ENCODE measurements at regions not wholly inside any gene's neighbourhood (a gene's known extent, or its start where the extent isn't known, plus 50 kb on each side); places are given as distances from the start of the nearest gene placed in this dataset.

DNA sequence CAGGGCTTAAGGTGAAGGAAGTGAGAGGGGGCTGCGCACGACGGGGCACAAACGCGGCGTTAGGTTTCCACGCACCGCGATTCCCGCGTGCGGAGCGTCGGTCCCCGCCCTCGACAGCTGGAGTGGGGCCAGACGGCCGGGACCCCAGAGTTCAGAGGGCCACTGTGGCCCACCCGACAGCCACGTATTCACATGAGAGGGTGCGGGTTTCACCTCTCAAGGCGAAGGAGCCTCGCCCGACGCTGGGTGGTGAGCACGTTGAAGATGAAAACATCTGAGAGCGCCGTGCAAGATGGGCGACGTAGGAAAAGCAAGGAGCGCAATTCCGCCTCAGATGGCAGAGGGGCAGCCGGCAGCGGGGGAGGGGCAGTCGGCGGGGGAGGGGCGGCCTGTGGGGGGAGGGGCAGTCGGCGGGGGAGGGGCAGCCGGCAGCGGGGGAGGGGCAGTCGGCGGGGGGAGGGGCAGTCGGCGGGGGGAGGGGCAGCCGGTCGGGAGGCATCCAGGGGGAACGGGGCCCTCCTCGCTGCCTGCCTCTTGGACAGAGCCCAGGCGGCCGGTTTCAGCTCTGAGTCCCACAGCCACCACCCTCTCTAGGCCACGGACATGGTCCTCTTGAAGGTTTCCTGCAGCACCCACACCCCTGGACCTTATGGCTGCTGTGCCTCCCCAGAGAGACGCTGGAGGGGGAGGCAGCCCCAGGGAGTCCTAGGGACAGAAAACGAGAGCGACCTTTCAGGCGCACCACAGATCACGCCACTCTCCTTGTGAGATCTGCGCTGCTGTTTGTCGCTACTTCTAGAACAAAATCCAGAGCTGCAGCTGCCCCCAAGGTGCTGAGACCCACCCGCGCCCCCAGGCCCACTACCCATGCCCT is 113.7 kb downstream of the DLL1 start:
- H3K27ac ChIP-seq, result no peak overlapping the region
- H3K27me3 ChIP-seq, result no peaks in the 10 kb centered on the region
- intact Hi-C loops (cut with DNase I), result no loop called here
- no peaks in the 10 kb centered on the region for H3K4me1 ChIP-seq
- TF ChIP-seq, protein P1, sequence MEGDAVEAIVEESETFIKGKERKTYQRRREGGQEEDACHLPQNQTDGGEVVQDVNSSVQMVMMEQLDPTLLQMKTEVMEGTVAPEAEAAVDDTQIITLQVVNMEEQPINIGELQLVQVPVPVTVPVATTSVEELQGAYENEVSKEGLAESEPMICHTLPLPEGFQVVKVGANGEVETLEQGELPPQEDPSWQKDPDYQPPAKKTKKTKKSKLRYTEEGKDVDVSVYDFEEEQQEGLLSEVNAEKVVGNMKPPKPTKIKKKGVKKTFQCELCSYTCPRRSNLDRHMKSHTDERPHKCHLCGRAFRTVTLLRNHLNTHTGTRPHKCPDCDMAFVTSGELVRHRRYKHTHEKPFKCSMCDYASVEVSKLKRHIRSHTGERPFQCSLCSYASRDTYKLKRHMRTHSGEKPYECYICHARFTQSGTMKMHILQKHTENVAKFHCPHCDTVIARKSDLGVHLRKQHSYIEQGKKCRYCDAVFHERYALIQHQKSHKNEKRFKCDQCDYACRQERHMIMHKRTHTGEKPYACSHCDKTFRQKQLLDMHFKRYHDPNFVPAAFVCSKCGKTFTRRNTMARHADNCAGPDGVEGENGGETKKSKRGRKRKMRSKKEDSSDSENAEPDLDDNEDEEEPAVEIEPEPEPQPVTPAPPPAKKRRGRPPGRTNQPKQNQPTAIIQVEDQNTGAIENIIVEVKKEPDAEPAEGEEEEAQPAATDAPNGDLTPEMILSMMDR (IDR thresholded peaks at IDR 0.05), result no peak
- H3K36me3 ChIP-seq, result no peaks in the 10 kb centered on the region
- no peaks in the 10 kb centered on the region for H3K9me3 ChIP-seq
- H3K9ac ChIP-seq (ENCODE audit: low read depth in 2 of 2, low read length in 2 of 2), result no peak overlapping the region
- DNase-seq, result peak; percentile 17
- no peak overlapping the region for H3K4me3 ChIP-seq

DNA sequence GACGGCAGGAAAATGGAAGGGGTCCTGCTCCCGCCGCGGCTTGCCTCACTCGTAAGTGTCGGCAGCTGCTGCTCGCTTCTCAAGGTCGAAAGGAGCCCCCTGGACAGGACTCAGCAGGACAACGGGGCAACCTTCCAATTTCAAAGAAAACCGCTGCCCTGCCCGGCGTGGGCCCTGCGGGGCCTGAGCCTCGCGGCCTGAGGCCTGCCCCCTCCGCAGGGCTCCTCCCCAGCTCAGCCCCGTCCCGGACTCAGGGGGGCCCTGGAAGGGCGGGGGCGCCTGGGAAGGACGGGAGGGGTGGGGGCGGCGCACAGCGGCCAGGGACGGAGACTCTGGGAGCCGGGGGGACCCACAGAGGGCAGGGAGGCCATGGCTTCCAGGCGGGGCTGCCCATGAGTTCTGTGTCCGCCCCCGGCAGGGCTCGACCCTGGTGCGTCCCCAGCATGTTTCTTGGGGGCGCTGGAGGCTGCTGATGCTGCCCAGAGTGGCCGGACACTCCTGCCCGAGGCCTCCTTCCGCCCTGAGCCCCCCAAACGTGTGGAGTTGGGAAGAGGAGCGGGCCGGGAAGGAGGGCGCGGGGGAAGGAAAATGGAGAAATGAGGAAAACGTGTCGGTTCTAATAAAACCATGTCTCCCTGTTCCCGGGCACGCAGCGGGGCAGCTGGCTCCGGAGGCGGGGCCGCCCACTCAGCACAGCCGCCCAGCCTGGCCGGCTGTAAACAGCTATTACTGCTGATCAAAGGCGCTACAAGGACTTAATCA is 114.6 kb downstream of the DLL1 start:
- Histone ChIP-seq H3K27ac (no peak overlapping the region), H3K4me3 (no peak overlapping the region), H3K9me3 (no peaks in the 10 kb centered on the region), H3K27me3 (no peaks in the 10 kb centered on the region), H3K4me1 (no peaks in the 10 kb centered on the region), H3K36me3 (no peaks in the 10 kb centered on the region), H3K9ac (ENCODE audit: low read depth in 2 of 2, low read length in 2 of 2) (no peak overlapping the region)
- DNase-seq, result peak; percentile 12
- intact Hi-C loops (cut with DNase I), result no loop called here
- TF ChIP-seq, protein P1 (IDR thresholded peaks at IDR 0.05), result no peak

DNA sequence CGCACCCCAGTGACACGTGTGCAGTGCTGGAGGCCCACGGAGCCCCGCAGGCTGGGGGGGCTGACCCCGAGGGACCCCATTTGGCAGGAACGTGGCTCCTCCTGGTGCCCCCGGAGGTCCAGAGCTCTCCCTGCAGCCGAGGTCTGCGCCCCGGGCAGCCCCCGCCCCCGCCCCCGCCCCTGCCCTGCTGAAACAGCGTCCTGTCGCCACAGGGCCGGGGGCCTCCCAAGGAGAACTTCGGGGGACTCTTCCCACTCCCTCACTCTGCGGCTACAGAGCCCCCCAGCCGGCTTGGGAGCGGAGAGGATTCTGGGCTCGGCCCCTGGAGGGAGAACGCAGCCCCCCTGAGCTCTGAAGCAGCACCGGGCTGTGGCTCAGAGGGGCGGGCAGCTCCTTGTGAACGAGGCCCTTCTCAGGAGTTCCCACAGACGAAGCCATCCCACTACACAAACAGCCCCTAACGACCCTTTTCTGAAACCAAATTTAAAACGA is 115.2 kb downstream of the DLL1 start:
- Histone ChIP-seq H3K4me1 (no peaks in the 10 kb centered on the region), H3K36me3 (no peaks in the 10 kb centered on the region), H3K27me3 (no peaks in the 10 kb centered on the region), H3K4me3 (no peak overlapping the region), H3K9ac (ENCODE audit: low read depth in 2 of 2, low read length in 2 of 2) (no peak overlapping the region), H3K9me3 (no peaks in the 10 kb centered on the region), H3K27ac (no peak overlapping the region)
- intact Hi-C loops (cut with DNase I), result no loop called here
- TF ChIP-seq, protein P1 (IDR thresholded peaks at IDR 0.05), result no peak
- DNase-seq, result peak; percentile 13

DNA sequence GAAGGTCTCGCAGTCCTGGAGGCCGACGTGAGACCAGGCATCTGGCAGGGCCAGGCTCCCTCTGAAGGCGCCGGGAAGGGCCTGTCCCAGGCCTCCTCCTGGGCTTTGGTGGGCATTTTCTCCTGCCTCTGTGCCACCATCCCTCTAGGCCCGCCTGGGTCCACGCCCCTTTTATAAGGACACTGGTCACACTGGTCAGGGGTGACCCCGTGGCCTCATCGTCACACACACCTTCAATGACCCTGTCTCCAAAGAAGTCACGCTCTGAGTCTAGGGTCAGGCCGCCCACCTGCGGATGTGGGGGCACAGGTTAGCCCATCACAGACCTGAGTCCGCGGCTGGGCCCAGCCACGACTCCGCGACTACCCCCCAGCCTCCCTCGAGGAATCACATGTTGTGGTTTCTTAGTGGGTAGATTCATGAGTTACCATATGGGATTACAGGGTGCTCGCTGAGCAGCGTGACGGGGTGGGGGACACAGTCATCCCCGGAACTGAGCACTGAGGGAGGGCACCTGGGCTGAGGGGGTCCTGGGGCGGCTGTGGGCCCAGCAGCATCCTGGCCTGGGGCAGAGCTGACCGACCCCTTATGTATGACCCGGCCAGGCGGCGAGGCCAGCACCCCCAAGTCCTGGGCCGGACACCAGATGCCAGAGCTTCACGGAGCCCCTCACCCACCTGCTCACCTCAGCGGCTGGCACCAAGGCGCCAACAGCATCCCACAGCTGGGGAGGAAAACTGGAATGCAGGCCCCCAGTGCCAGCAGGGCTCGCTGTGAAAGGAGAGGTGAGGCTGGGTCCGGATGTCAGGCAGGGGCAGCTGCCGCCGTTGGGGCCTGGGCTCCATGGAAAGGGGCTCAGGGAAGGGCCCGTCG is 115.9 kb downstream of the DLL1 start:
- intact Hi-C loops (cut with DNase I), result no loop called here
- H3K4me3 ChIP-seq, result no peak overlapping the region
- H3K9me3 ChIP-seq, result no peaks in the 10 kb centered on the region
- H3K36me3 ChIP-seq, result no peaks in the 10 kb centered on the region
- no peak overlapping the region for H3K9ac ChIP-seq (ENCODE audit: low read depth in 2 of 2, low read length in 2 of 2)
- TF ChIP-seq, protein P1 (IDR thresholded peaks at IDR 0.05), result no peak
- no peaks in the 10 kb centered on the region for H3K27me3 ChIP-seq
- H3K4me1 ChIP-seq, result no peaks in the 10 kb centered on the region
- peak; percentile 15 for DNase-seq
- no peak overlapping the region for H3K27ac ChIP-seq

All from colonic mucosa (tissue), 4 donors.